ENCODE measurements at regions not wholly inside any gene's neighbourhood (a gene's known extent, or its start where the extent isn't known, plus 50 kb on each side); places are given as distances from the start of the nearest gene placed in this dataset.

GRCh38 chr2:221318376-221319130 is 253.6 kb downstream of the EPHA4 start:
- FAIRE-seq: no peak
- Histone ChIP-seq H3K27me3 (ENCODE audit: control insufficient read depth in 1 of 2, insufficient read depth in 2 of 2, low read length in 2 of 2) (no peaks in the 10 kb centered on the region), H3K9ac (ENCODE audit: insufficient read depth, low read depth, low read length) (no peak overlapping the region), H3K4me1 (ENCODE audit: insufficient read depth, low read length) (no peaks in the 10 kb centered on the region), H3K4me2 (ENCODE audit: low read depth, low read length) (no peak overlapping the region), H3K4me3 (replicated peaks in 1 of 3; ENCODE audit: insufficient read depth in 1 of 3, low read depth in 2 of 3, low read length in 3 of 3) (no peak overlapping the region), H4K20me1 (ENCODE audit: insufficient read depth, low read length) (no peaks in the 10 kb centered on the region), H3K79me2 (ENCODE audit: insufficient read depth, low read length) (no peaks in the 10 kb centered on the region), H2AFZ (ENCODE audit: low read length) (no peak overlapping the region), H3K36me3 (replicated peaks in 1 of 2; ENCODE audit: control insufficient read depth in 1 of 2, insufficient read depth in 2 of 2, low read length in 2 of 2) (no peaks in the 10 kb centered on the region), H3K9me3 (ENCODE audit: low read length) (no peaks in the 10 kb centered on the region), H3K27ac (ENCODE audit: extremely low read length, insufficient read depth, low read length) (no peak overlapping the region)
- in situ Hi-C loops (cut with HindIII; ENCODE audit: extremely low pct_ligation_motif_present, low pct_unique_long_range_greater_than_20kb) (no loop called here), intact Hi-C loops (cut with micrococcal nuclease; ENCODE audit: unreplicated experiment) (no loop called here)
- TF ChIP-seq MAX (IDR thresholded peaks at IDR 0.05) (no peak), U2AF1 (optimal IDR thresholded peaks at IDR 0.05; ENCODE audit: low read depth, low read length) (no peak), RCOR2 (CRISPR knock-in tag; IDR thresholded peaks at IDR 0.05) (no peak), PITX1 (CRISPR knock-in tag; IDR thresholded peaks at IDR 0.05) (no peak), ZNF337 (CRISPR knock-in tag; IDR thresholded peaks at IDR 0.05; ENCODE audit: borderline replicate concordance, low read depth) (no peak), AHR (CRISPR knock-in tag; IDR thresholded peaks at IDR 0.05) (no peak), FOXA1 (IDR thresholded peaks at IDR 0.05) (no peak), FOXA1 (CRISPR knock-in tag; IDR thresholded peaks at IDR 0.05) (no peak), NRL (CRISPR knock-in tag; IDR thresholded peaks at IDR 0.05; ENCODE audit: borderline replicate concordance) (no peak), ARNT2 (CRISPR knock-in tag; IDR thresholded peaks at IDR 0.05; ENCODE audit: low read depth) (no peak), EED (CRISPR knock-in tag; IDR thresholded peaks at IDR 0.05) (no peak), TFDP2 (CRISPR knock-in tag; IDR thresholded peaks at IDR 0.05) (no peak), SRY (CRISPR knock-in tag; IDR thresholded peaks at IDR 0.05) (no peak), ZNF251 (CRISPR knock-in tag; IDR thresholded peaks at IDR 0.05) (no peak), SOX13 (IDR thresholded peaks at IDR 0.05) (no peak), SOX13 (CRISPR knock-in tag; conservative IDR thresholded peaks at IDR 0.05 in 1 of 2, IDR thresholded peaks at IDR 0.05 in 1 of 2) (no peak), MXI1 (IDR thresholded peaks at IDR 0.05; ENCODE audit: borderline replicate concordance, low read depth, low read length) (no peak), THRA (CRISPR knock-in tag; IDR thresholded peaks at IDR 0.05; ENCODE audit: borderline replicate concordance) (no peak), FOSL1 (CRISPR knock-in tag; IDR thresholded peaks at IDR 0.05; ENCODE audit: borderline replicate concordance) (no peak), RNF219 (CRISPR knock-in tag; IDR thresholded peaks at IDR 0.05) (no peak), ZNF101 (CRISPR knock-in tag; IDR thresholded peaks at IDR 0.05; ENCODE audit: borderline replicate concordance, low read depth) (no peak), CCDC6 (CRISPR knock-in tag; IDR thresholded peaks at IDR 0.05) (no peak)
- ChIA-PET CTCF (ENCODE audit: low intra/inter-chr PET ratio, low total read pairs) (no interaction called here), POLR2A (no interaction called here)
- no peak for ATAC-seq
- WGBS (ENCODE audit: low lambda C conversion rate): 1% methylated on average over 3 of the region's 3 CpGs
- no peak for DNase-seq (ENCODE audit: low spot score)
- no TSS peak for BruUV-seq (replicated peaks)
